Hypothalamus (tissue), 51 donors: ENCODE measurements at regions not wholly inside any gene's neighbourhood (a gene's known extent, or its start where the extent isn't known, plus 50 kb on each side); places are given as distances from the start of the nearest gene placed in this dataset.
"Not testable (repeated sequence)": the region's sequence is repeated elsewhere in the genome, so short reads cannot be mapped to it uniquely, and the experiment has no call there.

ENCODE experiments used
- DNase-seq, 51 donors: peaks; one replicate each; lab custom pipeline; 2025; lab: John Stamatoyannopoulos, UW

DNA sequence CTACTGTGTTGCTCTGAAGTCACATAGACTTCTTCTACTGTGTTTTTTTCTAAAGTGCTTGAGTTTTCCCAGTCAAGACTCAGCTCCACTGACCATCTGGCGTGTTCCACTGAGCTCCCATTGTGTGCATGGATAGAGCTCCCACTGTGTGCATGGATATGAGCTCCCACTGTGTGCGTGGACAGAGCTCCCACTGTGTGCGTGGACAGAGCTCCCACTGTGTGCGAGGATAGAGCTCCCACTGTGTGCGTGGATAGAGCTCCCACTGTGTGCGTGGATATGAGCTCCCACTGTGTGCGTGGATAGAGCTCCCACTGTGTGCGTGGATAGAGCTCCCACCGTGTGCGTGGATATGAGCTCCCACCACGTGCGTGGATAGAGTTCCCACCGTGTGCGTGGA is 148.3 kb upstream of the ALKAL2 start:
- DNase-seq, result no peak

DNA sequence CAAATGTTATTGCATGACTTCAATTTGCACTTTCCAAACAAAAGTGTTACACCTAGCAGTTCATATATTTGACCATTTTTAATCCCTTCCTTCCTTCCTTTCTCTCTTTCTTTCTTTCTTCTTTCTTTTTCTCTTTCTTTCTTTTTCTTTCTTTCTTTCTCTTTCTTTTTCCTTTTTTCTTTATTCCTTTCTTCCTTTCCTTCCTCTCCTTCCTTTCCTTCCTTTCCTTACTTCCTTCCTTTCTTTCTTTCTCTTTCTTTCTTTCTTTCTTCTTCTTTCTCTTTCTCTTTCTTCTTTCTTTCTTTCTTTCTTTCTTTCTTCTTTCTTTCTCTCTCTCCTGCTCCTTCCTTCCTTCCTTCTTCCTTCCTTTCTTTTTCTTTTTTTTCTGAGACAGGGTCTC is 146.7 kb upstream of the ALKAL2 start:
- DNase-seq, result no peak

DNA sequence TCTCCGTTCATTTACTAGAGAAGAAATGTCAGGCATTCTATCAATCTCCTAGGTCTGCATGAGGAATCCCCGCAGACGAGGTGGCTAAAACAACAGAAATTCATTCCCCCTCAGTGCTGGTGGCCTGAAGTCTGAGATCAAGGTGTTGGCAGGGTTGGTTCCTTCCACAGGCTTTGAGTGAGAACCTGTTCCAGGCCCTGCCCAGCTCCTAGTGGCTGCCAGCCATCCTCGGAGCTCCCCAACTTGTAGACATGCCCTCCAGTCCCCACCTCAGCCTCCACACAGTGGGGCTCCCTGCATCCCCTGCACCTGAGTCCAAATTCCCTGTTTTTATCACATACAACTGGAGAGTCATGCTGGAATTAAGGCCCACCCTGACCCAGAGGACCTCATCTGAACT is 145.3 kb upstream of the ALKAL2 start:
- no peak for DNase-seq

DNA sequence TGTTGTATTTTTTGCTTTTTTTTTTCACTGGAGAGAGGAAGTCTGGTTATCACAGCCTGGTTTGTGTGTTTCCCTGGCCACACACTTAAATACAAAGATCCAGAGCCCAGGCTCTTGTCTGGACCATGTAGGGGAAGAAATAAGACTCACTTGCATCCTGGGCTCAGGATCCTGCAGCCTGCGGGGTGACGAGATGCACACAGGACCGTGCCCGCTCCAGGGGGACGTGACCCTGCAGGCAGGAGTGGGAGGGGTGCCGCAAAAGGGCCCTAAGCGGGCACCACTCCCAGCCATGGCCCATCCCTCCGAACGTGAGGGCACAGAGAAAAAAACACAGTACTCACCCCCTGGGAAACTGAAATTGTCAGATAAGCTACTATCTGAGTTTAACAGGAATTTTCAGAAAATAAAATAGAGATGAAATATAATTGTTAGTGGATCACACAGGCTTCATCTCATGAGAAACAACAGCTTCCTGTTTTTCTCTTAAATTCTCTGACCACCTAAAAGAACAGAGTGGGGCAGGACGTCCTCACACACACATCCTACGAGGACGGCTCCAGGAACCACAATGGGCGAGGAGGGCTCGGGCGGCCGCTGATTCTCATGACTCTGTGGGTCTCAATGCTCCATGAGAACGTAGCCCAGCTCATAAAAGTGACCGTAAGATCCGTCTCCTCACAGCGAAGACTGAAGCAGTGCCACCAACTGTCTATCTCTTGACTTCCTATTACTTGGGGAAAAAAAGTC is 142.6 kb upstream of the ALKAL2 start:
- DNase-seq, result no peak

DNA sequence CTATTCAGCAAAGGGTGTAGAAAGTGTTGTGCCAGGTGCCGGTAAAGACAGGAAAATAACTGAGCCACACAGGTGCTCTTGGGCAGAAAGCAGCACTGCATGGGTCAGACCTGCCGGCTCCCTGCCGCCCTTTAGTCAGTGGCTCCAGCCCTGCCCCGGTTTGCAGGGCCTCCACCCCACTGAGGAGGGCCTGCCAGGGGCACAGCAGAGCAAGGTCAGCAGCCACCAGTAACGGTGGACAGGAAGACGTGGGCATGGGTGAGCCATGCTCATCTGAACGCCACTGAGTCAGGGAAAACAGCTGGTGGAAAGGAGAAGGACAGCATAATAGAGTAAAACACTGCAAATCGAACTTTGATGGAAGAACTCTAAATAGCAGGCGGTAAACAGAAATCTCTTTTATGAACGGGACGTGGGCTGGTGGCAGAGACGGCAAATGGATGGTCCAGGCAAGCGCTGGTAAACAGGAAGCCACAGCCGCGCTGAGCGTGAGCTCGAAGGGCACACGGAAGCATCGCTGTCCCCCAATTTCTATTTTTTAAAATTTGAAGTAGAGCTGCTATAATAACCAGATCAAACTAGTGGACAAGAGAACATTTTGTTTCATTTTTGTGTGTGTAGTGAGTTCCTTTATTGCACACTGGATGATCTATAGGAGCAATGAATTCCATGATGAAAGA is 141.8 kb upstream of the ALKAL2 start:
- no peak for DNase-seq

DNA sequence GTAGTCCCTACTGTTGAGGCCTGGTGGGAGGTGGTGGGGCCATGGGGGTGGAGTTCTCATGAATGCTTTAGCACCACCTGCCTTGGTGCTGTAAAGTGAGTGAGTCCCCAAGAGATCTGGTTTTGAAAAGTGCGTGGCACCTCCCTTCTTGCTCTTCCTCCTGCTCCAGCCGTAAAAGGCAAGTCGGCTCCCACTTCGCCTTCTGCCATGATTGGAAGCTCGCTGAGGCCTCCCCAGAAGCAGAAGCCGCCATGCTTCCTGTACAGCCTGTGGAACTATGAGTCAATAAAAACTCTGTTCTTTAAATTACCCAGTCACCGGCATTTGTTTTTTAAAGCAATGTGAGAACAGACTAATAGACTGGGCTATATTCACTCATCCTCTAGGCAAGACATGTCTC is 141.3 kb upstream of the ALKAL2 start:
- DNase-seq, result no peak

DNA sequence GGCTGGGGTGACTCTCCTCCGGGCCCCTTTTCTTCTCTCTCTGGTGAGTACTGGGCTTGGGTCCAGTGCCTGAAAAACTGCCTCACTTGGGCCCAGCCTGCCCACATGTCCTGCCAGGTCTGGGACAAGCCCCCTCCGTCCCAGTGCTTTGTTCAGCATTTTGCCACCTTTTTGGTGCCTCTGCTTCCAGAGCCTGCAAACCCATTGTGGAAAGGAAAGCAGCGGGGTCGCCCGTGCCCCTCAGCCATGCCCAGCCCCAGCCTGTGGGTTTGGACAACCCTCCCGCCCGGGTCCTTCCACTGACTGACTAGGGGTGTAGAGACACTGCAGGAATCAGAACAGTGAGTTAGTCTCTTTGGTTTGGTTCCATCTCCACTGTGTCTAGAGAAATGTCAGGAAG is 140.7 kb upstream of the ALKAL2 start:
- no peak for DNase-seq

DNA sequence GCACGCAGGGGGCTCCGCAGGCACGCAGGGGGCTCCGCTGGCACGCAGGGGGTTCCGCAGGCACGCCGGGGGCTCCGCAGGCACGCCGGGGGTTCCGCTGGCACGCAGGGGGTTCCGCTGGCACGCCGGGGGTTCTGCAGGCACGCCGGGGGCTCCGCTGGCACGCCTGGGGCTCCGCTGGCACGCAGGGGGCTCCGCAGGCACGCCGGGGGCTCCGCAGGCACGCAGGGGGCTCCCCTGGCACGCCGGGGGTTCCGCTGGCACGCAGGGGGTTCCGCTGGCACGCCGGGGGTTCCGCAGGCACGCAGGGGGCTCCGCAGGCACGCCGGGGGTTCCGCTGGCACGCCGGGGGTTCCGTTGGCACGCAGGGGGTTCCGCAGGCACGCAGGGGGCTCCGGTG is 138.8 kb upstream of the ALKAL2 start:
- not testable (repeated sequence) for DNase-seq

DNA sequence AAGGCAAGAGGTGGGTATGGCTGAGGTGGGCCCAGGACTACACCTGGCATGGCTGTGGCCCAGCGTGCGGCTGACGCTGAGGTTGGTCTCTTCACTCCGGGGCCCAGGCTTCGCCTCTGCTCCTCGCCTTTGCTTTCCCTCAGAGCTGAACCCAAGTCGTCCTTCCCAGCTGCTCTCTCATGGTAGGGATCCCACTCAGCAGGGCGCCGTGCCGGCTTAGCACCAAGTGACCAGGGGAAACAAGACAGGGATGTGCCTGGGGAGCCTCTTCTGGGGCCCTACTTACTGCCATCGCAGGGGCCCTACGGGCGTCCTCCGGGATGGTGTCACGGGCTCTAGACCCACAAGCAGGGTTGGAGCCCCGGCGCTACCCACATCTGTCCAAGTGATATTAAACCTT is 138.1 kb upstream of the ALKAL2 start:
- no peak for DNase-seq

DNA sequence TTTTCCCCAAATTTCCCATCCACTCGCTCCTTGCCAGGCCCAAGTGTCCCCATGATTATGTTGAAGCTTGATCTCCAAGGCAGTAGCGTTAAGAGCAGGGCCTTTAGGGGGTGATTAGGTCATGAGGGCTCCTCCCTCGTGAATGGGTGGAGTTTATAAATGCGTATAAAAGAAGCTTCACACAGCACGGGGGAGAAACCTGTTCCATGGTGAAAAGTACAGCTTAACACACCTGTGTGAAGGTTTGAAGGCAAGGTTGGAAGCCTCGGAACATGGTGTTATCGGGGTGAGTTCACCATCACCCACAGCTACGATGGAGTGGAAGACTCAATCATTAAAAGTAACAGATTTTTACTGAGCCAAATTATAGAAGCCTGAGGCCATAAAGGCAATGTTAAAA is 137.4 kb upstream of the ALKAL2 start:
- no peak for DNase-seq

DNA sequence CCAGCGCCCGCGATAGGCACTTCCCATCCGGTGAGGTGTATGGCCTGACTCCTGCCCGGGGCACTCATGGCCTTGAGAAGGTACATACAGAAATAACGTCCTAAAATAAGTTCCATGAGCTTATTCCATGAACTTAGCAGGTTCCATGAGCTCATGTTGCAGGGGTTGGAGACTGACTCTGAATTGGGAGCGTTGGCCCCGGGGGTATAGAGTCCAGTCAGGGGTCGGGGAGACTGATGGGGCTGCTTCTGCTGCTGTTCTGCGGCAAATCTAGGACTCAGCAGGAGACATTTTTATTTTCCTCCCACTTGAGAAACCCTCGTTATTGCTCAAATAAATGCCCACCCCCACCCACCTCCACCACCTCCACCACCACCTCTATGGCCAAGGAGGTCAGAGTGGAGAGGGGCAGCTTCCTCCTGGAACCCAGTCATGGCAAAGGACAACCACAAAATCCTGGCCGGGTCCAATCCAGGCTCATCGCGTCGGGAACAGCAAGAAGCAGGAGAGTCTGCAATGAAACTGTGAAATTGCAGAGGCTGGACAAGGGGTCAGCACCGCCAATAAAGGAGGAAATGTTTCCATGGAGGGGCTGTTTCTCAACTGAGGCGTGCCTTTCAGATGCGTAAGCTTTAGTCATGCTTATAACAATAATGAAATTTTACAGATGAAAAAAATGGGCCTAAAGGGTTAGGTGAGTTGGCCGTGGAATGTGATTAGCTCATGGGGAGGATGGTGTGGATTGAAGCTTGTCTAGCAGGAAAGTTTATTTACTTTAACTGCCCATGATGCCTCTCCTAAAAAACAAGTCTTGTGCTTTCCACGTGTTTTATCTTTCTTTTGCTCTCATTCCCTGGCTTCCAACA is 136.6 kb upstream of the ALKAL2 start:
- no peak for DNase-seq

DNA sequence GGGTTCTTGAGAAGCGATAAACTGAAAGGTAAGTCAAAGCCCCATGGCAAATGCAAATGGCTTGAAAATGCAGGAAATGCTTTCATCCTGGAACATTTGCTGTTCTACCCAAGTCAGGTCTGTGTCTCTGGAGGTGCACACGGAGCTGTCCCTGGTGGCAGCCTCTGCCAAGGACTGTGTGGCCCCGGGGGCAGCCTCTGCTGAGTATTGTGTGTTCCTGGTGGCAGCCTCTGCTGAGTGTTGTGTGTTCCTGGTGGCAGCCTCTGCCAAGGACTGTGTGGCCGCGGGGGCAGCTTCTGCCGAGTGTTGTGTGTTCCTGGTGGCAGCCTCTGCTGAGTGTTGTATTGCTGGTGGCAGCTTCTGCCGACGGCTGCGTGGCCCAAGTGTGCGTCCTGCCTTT is 135.6 kb upstream of the ALKAL2 start:
- no peak for DNase-seq

DNA sequence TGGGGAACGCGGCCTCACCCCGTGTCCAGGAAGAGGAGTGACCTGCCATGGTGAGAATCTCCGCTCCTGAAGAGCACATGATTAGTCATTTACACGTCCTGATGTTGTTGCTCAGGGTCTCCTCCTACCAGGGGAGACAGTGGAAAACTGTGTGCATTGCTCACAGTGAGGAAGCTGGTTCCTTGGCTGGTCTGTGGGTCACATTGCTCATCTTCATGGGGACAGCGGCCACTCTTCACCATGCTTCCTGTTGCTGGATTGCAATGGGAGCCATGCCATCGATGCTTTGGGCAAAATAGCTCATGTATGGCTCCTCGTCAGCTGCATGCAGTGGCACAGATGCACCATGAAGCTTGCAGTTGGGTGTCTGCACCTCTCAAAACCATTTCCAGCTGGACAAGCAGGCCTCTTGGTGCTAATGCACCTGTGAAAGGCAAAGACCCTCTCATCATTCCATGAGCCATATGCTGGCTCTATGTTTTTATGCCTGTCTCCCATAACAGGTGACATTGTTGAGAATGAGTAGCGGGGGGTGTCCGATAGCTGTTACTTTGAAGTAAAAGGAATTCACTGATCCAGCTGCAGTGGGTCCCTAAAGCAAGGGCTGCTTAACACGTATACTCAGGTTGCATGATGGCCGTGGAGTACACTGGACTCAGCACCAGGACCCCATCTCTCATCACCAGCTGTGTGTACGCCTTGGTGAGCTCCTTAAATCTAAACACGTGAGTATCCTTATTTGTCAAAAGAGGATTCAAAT is 135.0 kb upstream of the ALKAL2 start:
- no peak for DNase-seq

DNA sequence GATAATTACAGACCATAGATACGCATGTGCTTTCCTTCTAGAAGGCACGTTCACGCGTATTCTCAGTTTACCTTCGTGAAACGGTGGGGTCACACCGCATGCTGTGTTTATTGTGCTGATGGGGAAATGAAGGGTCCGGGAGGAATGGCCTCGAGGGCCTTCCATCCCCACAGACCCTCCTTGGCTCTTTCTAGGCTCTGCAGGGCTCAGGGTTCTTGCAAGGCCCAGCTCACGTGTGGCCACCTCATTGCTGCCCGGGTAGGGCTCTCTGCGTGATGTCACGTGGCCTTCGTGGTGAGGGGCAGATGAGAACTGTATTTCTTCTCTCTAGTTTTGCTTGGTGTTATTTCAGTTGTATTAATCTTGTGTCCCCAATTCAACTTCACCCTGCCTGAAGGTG is 133.5 kb upstream of the ALKAL2 start:
- no peak for DNase-seq

DNA sequence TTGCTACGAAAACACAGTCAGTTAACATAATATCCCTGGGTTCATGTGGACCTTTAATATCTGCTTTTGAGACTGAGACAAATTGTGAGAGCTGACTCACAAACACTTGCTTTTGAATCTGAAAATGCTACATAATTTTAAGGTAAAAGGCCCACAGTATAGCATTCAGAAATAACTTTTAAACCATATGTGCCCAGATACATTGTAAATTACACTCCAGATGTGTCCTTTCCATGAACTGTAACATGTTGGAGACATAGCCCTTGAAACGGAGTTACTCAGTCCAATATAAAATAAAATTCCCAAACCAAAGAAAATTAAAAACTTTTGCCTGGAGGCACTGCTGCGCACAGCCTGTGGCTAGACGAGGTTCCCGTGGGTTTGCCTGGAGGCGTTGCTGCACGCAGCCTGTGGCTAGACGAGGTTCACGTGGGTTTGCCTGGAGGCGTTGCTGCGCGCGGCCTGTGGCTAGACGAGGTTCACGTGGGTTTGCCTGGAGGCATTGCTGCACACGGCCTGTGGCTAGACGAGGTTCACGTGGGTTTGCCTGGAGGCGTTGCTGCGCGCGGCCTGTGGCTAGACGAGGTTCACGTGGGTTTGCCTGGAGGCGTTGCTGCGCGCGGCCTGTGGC is 131.9 kb upstream of the ALKAL2 start:
- no peak for DNase-seq

DNA sequence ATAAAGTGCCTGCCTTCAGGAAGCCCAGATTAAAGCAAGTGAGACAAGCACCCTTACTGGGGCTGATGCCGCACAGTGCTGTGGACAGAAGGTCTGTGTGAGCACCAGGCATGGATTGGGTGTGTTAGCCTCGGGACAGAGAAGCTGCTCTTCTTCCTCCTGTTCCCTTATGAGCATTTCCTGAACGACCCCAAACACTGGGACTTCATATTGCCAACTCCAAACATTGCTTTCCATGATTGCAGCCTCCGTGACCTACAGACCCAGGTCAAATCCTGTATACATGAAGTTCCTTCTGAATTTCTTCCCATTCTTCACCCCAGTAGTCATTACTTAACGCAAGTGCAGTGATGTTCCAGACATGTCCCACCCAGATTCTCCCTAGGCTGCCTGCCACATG is 129.8 kb upstream of the ALKAL2 start:
- DNase-seq, result no peak

DNA sequence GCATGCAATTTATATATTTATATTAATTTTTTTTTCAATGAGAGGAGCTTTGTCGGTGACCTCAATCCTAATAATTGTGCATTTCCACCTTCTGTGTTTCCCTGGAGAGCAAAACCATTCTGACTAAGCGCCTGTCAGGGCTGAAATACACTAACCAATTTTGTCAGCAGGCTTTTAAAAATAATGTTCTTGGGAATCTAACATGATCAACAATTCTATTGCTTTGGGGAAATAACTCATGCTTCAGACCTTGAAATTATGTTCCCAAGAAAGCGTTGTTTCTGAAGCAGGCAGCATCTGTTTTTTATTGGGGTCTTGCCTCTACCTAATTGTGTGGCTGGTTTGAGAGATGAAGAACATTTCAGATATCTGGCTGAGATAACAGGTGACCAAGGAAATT is 129.1 kb upstream of the ALKAL2 start:
- DNase-seq, result no peak

DNA sequence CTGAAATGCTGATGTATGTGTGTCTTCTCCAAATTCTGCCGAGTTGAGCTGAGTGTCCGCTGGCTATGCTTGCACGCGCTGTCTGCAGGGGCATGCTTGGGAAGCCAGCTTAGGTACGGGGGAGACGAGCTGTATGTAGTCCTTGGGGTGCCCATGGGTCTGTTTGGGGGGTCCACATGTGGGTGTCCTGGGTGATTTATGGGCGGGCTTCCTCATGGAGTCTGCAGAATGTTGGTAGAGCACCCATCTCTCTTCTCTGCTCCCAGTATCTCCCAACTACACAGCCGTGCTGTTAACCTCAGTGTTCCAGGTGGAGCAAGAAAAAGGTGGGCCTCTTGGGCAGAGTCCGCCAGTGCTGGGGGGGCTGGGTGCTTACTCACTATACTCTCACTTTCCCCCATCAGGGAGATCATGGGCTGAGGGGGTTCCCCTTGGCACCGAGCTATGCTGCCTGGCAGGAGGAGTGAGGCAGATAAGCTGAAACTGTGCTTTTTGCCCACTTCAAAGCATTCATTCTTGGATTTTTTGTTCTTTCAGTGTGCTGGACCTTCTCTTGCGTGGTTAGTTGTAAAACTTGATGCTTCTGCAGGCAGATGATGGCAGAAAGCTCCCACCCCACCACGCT is 128.2 kb upstream of the ALKAL2 start:
- no peak for DNase-seq

DNA sequence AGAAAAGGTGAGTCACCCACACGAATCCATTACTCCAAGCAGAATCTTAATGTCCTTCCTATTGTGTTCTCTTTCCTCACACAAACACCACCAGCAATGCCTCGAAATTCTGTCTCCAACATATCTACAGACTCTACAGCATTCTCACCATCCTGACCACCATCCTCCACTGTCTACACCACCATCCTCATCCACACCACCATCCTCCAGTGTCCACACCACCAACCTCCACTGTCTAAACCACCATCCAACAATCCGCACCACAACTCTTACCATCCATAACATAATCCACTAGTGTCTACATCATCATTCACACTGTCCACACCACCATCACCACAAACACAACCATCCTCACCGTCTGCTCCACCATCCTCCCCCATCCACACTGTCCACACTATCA is 121.6 kb upstream of the ALKAL2 start:
- DNase-seq, result no peak

DNA sequence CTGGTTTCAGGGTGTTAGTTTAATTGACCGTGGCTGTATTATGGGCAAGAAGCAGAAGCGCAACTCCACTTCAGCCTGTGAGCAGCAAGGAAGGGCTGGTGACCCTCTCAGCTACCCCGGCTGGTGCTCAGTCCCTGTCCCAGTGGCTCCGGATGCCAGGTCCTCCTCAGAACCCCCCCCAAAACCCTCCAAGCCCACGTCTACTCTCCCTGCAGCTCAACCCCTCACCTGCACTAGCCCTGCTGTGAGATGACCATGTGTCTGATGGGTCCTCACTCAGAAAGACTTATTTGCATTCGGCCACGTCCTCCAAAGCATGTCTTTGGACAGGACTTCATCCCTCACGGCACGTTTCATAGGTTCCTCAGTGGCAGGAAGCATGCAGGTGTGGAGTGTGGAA is 119.7 kb upstream of the ALKAL2 start:
- no peak for DNase-seq
